ENCODE measurements at regions not wholly inside any gene's neighbourhood (a gene's known extent, or its start where the extent isn't known, plus 50 kb on each side); places are given as distances from the start of the nearest gene placed in this dataset.

GRCh38 chr11:133661846-133662245 is 129.5 kb upstream of the OPCML start (continued):
- no peak for TF ChIP-seq EZH2 (IDR thresholded peaks at IDR 0.05; ENCODE audit: borderline replicate concordance, insufficient read depth, low read length, poor library complexity, severe bottlenecking)
- TF ChIP-seq POLR2AphosphoS5 (IDR thresholded peaks at IDR 0.05) = no peak
- TF ChIP-seq RAD21 (conservative IDR thresholded peaks at IDR 0.05) = no peak
- no peak for TF ChIP-seq EP300 (conservative IDR thresholded peaks at IDR 0.05; ENCODE audit: poor library complexity, severe bottlenecking)

GRCh38 chr11:133660202-133660568 is 127.9 kb upstream of the OPCML start:
- TF ChIP-seq REST (IDR thresholded peaks at IDR 0.05; ENCODE audit: borderline replicate concordance) = no peak
- no peak for TF ChIP-seq SMC3 (conservative IDR thresholded peaks at IDR 0.05; ENCODE audit: poor library complexity)
- TF ChIP-seq CTCF (IDR thresholded peaks at IDR 0.05; ENCODE audit: poor library complexity, severe bottlenecking) = no peak
- TF ChIP-seq RAD21 (conservative IDR thresholded peaks at IDR 0.05) = no peak
- TF ChIP-seq MXI1 (conservative IDR thresholded peaks at IDR 0.05; ENCODE audit: poor library complexity, severe bottlenecking) = no peak
- TF ChIP-seq EP300 (conservative IDR thresholded peaks at IDR 0.05; ENCODE audit: poor library complexity, severe bottlenecking) = no peak
- TF ChIP-seq TAF1 (IDR thresholded peaks at IDR 0.05; ENCODE audit: low read depth) = no peak
- TF ChIP-seq EZH2 (IDR thresholded peaks at IDR 0.05; ENCODE audit: borderline replicate concordance, insufficient read depth, low read length, poor library complexity, severe bottlenecking) = no peak
- no peak for TF ChIP-seq POLR2AphosphoS5 (IDR thresholded peaks at IDR 0.05)
- no peak overlapping the region for H3K4me3 ChIP-seq (ENCODE audit: low read length)

GRCh38 chr11:133659538-133660201 is 127.4 kb upstream of the OPCML start:
- Histone ChIP-seq H3K4me3 (ENCODE audit: low read length) (no peak overlapping the region), H3K36me3 (ENCODE audit: insufficient read depth, low read length) (no peaks in the 10 kb centered on the region), H4K20me1 (ENCODE audit: insufficient read depth) (no peaks in the 10 kb centered on the region), H2AFZ (ENCODE audit: low read depth, low read length) (no peak overlapping the region), H3K79me2 (replicated peaks; ENCODE audit: insufficient read depth, low read length) (no peaks in the 10 kb centered on the region), H3K9ac (ENCODE audit: low read length) (no peak overlapping the region), H3K4me2 (ENCODE audit: low read length) (no peak overlapping the region), H3K27me3 (ENCODE audit: insufficient read depth, low read depth, low read length) (no peaks in the 10 kb centered on the region), H3F3A (ENCODE audit: insufficient read depth, low read length, poor library complexity, severe bottlenecking) (no peaks in the 10 kb centered on the region), H3K9me3 (ENCODE audit: low read length) (no peaks in the 10 kb centered on the region), H3K9me2 (ENCODE audit: insufficient read depth, low read length) (no peaks in the 10 kb centered on the region), H3K27ac (ENCODE audit: low read length) (no peak overlapping the region)
- TF ChIP-seq RAD21 (conservative IDR thresholded peaks at IDR 0.05) (no peak), MXI1 (conservative IDR thresholded peaks at IDR 0.05; ENCODE audit: poor library complexity, severe bottlenecking) (no peak), EZH2 (IDR thresholded peaks at IDR 0.05; ENCODE audit: borderline replicate concordance, insufficient read depth, low read length, poor library complexity, severe bottlenecking) (no peak), EP300 (conservative IDR thresholded peaks at IDR 0.05; ENCODE audit: poor library complexity, severe bottlenecking) (no peak), TAF1 (IDR thresholded peaks at IDR 0.05; ENCODE audit: low read depth) (no peak), CTCF (IDR thresholded peaks at IDR 0.05; ENCODE audit: poor library complexity, severe bottlenecking) (no peak), REST (IDR thresholded peaks at IDR 0.05; ENCODE audit: borderline replicate concordance) (no peak), SMC3 (conservative IDR thresholded peaks at IDR 0.05; ENCODE audit: poor library complexity) (no peak), POLR2AphosphoS5 (IDR thresholded peaks at IDR 0.05) (no peak)

More at GRCh38 chr11:133660202-133660568, 127.9 kb upstream of the OPCML start:
- Histone ChIP-seq H3K4me2 (ENCODE audit: low read length) (no peak overlapping the region), H3K27me3 (ENCODE audit: insufficient read depth, low read depth, low read length) (no peaks in the 10 kb centered on the region), H3K9me2 (ENCODE audit: insufficient read depth, low read length) (no peaks in the 10 kb centered on the region), H3K9me3 (ENCODE audit: low read length) (no peaks in the 10 kb centered on the region), H3F3A (ENCODE audit: insufficient read depth, low read length, poor library complexity, severe bottlenecking) (no peaks in the 10 kb centered on the region), H3K9ac (ENCODE audit: low read length) (no peak overlapping the region), H3K79me2 (replicated peaks; ENCODE audit: insufficient read depth, low read length) (no peaks in the 10 kb centered on the region), H3K36me3 (ENCODE audit: insufficient read depth, low read length) (no peaks in the 10 kb centered on the region), H2AFZ (ENCODE audit: low read depth, low read length) (no peak overlapping the region), H3K27ac (ENCODE audit: low read length) (no peak overlapping the region), H4K20me1 (ENCODE audit: insufficient read depth) (no peaks in the 10 kb centered on the region)

Data from neural cell (in vitro differentiated cells).